ENCODE measurements at regions not wholly inside any gene's neighbourhood (a gene's known extent, or its start where the extent isn't known, plus 50 kb on each side); places are given as distances from the start of the nearest gene placed in this dataset.

GRCh38 chr12:102735104-102735503 lies 181.9 kb downstream of the PAH start:
- intact Hi-C loops (cut with DNase I) = no loop called here
- DNase-seq (ENCODE audit: low spot score) = no peak

- intact Hi-C loops (cut with DNase I) = no loop called here
- DNase-seq (ENCODE audit: low spot score) = no peak
These were observed 186.0 kb downstream of the PAH start for GRCh38 chr12:102730996-102731395.

- DNase-seq (ENCODE audit: low spot score) = no peak
- intact Hi-C loops (cut with DNase I) = no loop called here
These were observed 188.4 kb downstream of the PAH start for GRCh38 chr12:102728506-102729242.

DNA sequence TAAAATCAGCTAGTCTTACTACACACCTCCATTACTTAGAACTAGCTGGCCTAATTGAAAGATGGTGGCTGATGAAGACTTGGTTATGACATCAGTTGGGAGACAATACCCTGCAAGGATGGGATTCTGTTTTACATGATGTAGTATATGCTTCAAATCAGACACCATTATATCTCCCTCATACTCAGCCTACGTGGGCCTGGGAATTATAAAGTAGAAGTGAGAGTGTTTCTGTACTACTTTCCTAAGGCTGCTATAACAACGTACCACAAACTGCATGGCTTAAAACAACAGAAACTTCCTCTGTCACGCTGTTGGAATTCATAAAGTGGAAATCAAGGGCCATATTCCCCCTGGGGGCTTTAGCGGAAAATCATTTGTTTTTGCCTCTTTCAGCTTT lies 190.4 kb downstream of the PAH start:
- intact Hi-C loops (cut with DNase I) = no loop called here
- DNase-seq (ENCODE audit: low spot score) = no peak

GRCh38 chr12:102722147-102722546 lies 194.9 kb downstream of the PAH start:
- intact Hi-C loops (cut with DNase I) = no loop called here
- DNase-seq (ENCODE audit: low spot score) = no peak

GRCh38 chr12:102708108-102708507 lies 208.9 kb downstream of the PAH start:
- no peak for DNase-seq (ENCODE audit: low spot score)
- intact Hi-C loops (cut with DNase I) = no loop called here

DNA sequence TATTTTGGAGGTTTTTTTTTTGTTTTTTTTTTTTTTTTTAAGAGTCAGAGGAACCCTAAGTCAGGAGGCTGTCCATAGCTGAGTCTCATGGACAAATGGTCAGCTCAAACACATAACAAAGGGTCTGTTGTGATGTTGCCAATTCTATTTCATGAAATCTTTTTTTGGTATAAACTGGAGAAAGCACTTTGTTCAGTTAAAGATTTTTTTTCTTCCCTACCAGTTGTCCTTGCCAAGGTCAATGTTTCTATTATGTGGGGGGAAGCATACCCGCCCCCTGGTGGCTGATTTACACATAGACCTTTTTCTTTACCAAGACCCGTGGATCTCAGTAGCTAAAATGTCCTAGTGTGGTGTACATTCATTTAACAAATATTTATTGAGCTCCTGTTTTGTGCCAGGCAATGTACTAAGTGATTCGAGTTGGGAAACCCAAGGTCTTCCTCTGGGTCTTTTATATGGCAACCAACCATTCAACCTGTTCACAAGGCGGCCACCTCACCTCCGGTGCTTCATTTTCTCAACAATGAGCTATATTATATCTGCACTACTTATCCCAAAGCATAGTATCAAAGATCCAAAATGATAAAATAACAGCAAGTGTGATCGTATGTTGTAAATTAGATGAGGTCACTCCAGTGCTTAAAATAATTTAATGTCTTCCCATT lies 214.5 kb downstream of the PAH start:
- intact Hi-C loops (cut with DNase I) = no loop called here

DNA sequence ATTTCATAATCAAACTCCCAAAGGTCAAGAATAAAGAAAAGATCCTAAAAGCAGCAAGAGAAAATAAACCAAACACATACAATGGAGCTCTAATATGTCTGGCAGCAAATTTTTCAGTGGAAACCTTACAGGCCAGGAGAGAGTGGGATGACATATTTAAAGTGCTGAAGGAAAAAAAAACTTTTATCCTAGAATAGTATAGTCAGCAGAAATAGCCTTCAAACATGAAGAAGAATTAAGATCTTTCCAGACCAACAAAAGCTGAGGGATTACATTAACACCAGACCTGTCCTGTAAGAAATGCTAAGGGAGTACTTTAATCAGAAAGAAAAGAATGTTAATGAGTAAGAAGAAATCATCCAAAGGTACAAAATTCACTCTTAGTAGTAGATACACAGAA lies 215.7 kb upstream of the IGF1 start:
- DNase-seq (ENCODE audit: low spot score) = no peak
- intact Hi-C loops (cut with DNase I) = no loop called here

More for the DNA sequence above, 214.5 kb downstream of the PAH start:
- no peak for DNase-seq (ENCODE audit: low spot score)

DNA sequence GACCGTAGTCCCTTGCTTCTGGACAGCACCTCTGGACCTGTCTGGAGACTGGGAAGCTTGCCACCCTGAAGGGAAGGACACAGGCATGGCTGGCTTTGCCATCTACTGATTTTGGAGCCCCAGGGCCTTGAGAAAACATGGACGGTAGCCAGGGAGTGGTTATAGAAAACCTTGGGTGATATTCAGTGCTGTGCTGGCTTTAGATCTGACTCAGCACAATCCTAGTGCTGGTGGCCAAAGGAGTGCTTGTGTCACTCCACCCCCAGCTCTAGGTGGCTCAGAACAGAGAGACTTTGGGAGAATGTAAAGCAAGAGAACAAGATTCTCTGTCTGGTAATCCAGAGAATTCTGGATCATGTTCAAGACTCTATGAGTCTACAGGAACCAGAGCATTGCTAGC lies 214.5 kb upstream of the IGF1 start:
- no peak for DNase-seq (ENCODE audit: low spot score)
- intact Hi-C loops (cut with DNase I) = no loop called here

GRCh38 chr12:102691773-102692555 lies 211.6 kb upstream of the IGF1 start:
- no peak for DNase-seq (ENCODE audit: low spot score)
- intact Hi-C loops (cut with DNase I) = no loop called here

DNA sequence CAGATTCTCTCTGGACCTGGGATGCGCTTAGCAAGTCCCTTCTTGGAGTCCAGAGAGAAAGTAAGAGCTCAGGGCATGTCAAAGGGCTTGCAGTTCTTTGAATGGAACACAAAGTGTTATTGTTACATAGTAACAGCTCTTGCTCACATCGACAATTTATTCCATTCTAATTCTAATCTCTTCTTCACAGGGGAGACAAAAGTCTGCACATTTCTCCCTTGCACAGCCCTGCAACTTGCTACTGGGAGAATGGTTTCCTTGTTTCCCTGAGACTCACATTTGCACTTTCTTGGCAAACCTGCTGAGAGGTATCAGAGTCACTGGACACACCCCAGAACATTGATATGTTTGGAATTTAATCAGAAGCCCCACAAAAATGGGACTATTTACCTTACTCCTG lies 209.9 kb upstream of the IGF1 start:
- no peak for DNase-seq (ENCODE audit: low spot score)
- intact Hi-C loops (cut with DNase I) = no loop called here

DNA sequence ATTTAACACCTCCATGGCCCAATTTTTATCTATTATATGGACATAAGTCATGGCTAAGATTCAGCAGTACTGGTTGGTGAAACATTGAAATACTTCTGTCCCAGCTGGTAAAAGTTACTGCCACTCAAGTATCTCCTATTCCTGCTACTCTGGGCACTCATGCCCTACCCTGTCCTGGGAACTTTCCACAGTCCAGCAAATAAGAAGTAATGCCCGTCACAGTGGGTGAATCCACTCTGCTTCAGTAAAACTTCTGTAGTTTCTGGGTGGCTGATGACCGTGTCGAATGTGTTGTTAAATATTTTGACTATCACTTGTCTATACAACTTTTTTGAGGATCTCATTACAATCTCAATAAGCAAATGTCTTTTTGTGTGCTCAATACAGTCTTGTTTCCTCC lies 209.3 kb upstream of the IGF1 start:
- intact Hi-C loops (cut with DNase I) = no loop called here
- no peak for DNase-seq (ENCODE audit: low spot score)

- intact Hi-C loops (cut with DNase I) = no loop called here
- no peak for DNase-seq (ENCODE audit: low spot score)
These were observed 207.2 kb upstream of the IGF1 start for GRCh38 chr12:102687523-102687922.

DNA sequence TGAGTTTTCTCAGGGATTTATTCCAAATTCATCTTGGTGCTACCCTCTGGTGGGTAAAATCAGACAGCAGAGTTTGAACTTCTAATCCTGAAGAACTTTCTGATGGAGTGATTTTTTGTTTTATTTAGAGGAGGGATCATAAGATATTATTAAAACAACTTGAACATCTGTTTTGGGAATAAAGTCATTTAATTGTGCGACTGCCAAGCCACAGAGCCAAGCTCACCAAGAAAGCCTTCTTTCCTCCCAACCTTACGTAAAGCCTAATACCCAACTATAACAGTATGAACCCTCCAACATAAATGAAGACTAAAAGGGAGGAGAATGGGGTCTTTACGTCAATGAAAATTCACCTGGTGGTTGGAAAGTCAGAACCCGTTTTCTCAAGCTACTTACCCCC lies 205.5 kb upstream of the IGF1 start:
- intact Hi-C loops (cut with DNase I) = no loop called here
- no peak for DNase-seq (ENCODE audit: low spot score)

DNA sequence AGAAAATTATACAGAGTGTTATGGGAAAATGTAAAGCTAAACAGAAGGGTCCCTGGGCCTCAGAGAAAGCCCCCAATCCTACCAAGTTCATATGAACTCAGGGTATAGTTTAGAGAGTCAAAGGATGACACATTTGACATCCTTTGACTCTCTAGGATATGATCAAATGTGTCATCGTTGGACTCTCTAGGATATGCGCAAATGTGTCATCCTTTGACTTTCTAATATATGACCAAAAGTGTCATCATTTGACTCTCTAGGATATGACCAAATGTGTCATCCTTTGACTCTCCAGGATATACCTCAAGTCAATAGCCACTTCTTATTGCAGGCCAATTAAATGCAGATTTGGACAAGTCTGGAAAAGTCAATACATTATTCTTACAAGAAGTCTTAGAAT lies 204.8 kb upstream of the IGF1 start:
- DNase-seq (ENCODE audit: low spot score) = no peak
- intact Hi-C loops (cut with DNase I) = no loop called here

GRCh38 chr12:102682366-102683289 lies 202.3 kb upstream of the IGF1 start:
- no peak for DNase-seq (ENCODE audit: low spot score)
- intact Hi-C loops (cut with DNase I) = no loop called here

DNA sequence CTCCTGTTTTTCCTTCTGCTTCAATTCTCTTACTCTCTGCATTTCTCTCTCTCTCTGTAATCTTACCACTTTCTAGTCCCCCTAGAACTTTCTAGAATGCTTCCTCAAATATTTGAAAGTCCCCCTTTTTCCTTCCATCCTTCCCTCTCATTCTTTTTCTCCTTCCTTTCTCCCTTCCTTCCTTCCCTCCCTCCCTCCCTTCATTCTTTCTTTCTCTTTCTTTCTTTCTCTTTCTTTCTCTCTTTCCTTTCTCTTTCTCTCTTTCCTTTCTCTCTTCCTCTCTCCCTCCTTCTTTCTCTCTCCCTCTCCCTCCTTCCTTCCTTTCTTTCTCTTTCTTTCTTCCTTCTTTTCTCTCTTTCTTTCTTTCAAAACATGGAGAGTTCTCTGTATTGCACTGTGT lies 201.4 kb upstream of the IGF1 start:
- intact Hi-C loops (cut with DNase I) = no loop called here
- DNase-seq (ENCODE audit: low spot score) = no peak

GRCh38 chr12:102681309-102681708 lies 200.9 kb upstream of the IGF1 start:
- intact Hi-C loops (cut with DNase I) = no loop called here

GRCh38 chr12:102680304-102680703 lies 199.9 kb upstream of the IGF1 start:
- intact Hi-C loops (cut with DNase I) = no loop called here
- DNase-seq (ENCODE audit: low spot score) = no peak

More at GRCh38 chr12:102681309-102681708, 200.9 kb upstream of the IGF1 start:
- no peak for DNase-seq (ENCODE audit: low spot score)

DNA sequence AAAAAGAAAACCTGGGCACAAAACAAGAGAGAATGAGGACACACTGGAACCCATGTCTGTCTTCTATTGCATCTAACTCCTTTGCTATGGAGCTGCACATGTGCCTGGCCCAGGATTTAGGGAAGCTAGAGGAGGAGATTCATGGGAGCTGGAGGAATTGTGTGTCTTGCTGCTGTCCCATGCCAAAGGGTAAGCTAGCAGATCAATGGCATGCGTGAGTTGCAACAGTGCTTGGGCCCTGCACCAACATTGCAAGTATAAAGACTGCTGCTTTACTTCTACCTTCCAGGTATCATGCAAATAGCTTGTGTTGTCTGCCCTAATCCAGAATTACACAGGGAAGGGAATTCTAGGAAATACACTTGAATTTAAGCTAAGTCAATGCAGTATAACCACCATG lies 196.4 kb upstream of the IGF1 start:
- no peak for DNase-seq (ENCODE audit: low spot score)
- intact Hi-C loops (cut with DNase I) = no loop called here
